ENCODE measurements at regions not wholly inside any gene's neighbourhood (a gene's known extent, or its start where the extent isn't known, plus 50 kb on each side); places are given as distances from the start of the nearest gene placed in this dataset.
"Not testable (repeated sequence)": the region's sequence is repeated elsewhere in the genome, so short reads cannot be mapped to it uniquely, and the experiment has no call there.

DNA sequence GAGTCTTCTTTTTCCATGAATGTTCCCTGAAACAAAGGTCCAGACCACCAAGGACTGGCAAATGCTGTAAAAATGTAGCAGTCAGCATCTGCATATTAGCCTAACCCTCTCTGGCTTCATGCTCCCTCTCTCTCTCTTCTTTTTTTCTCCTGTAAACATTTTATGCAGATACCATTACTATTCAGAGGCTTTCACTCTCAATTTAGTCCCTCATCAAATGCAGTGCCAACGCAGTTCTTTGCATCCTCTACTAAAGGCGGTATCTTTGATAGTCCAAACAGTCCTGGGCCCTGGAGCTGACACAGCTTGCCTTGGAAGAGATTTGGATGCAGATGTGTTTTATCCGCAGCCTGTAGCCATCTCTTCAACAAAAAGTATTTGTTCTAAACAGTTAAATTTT lies 167.1 kb upstream of the MMS22L start:
- DNase-seq = peak in 1 of 51 donors; percentile 28

DNA sequence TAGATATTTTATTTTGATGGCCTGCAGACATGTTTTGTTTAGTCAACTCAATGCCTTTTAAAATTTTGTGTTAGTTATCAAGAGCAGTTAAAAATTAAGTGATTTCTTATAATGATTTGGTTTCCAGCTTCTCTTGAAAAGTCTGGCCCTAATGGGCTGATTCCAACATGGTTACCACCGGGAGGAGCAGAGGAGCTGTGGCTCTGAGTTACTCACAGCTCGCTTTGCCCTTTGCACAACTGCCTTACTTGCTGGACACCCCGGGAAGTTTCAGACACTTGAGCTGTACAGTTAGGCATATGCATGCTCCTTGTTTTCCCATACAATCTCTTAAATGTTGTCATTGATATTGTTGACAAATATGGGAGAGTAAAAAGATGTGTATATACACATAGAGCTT lies 173.1 kb upstream of the MMS22L start:
- no peak for DNase-seq

DNA sequence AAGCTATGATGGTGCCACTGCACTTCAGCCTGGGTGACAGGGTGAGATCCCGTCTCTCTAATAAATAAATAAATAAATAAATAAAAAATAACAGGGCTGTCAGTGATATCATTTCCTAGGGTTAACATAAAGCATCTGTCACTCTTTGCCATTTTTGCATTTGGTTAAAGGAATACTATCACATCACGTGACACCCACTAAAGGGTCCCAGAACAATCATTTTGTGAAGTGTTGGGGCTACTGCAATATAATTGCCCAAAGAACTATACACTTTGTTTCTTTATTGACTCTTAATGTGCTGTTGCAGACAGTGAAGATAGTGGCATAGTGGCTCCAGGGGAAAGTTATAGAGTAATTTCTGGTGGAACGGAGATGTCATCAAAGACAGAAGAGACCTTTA lies 176.5 kb upstream of the MMS22L start:
- peak in 1 of 51 donors; percentile 13 for DNase-seq

DNA sequence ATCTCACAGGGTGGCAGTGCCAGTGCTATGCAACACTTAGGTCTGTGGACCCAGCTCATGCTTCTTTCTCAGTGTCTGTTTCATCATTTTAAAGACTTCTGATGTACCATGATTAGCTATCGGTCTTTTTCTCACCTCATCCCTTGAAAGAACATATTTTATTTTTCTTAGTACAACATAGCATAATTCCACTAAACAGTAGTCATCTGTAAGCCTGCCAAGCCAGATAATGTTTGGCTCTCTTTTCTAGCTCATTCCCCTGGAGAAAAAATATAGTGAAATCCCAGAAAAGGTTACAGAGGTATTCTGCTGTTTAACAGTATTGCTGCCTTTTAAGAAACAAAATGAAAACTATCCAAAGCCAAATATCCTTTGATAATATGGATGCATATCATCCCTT lies 177.0 kb upstream of the MMS22L start:
- DNase-seq = no peak

DNA sequence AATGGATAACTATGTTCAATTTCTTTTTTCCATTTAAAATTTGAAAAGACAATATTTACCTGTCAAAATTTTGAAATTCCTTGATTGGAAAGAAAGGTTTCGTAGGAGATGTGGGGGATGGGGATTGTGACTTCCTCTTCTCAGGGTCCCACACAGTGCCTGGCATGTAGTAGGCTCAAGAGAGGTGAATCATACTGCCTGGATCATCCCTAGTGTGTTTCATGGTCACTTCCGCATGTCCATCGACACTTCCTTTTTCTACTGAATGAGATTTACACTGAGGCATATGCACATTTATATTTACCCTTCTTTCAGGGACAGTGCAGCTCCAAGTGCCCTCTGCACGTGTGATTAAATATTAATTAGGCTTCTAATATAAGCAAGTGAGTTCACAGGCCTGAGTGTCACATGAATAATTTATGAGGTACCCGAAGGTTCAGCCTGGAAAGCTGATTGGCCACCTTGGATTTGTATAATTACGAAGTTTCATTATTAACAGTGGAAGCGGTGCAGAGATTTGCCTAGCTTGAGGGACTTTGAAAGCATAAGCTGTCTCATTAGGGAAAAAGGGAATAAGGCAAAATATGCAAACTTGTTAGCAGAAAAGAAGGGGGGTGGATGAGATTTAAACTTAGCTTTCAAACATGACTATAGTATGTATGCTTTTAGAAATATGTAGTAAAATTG lies 177.5 kb upstream of the MMS22L start:
- peak in 1 of 51 donors; percentile 21 for DNase-seq

DNA sequence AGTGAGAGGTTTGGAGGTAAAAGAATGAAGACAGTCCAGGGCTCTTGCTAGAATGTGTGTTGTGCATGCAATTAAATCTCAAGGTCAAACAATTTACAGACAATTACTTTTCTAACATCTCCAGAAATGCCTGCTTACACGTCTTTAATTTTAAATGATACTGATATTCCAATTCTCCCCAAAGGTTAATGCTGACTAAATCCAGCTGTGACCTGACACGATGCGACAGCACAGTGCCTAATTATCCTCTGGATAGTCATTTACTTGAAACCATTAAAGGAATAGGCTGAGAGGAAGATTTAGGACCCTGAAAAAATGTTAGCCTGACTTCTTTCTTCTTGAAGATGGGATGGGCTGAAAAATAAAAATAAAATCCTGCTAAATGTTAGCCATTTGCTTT lies 178.2 kb upstream of the MMS22L start:
- DNase-seq = peak in 1 of 51 donors; percentile 29

DNA sequence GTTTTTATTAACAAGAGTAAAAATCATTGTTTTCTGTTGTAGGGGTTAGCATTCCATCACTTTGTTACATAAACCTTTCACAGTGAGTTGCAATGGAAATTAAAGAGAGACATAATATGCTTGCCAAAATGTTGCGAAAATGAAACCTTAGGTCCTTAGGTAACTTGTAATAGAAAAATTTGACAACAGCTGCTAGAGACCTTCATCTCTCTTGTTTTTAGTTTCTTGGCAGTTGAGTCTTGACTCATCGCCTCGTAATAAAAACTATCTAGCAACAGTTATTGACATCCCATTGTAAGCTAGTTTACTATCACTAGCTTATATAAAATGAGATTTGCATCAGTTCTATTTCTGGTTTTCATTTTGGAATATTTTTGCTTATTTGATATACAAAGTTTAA lies 179.0 kb upstream of the MMS22L start:
- no peak for DNase-seq

DNA sequence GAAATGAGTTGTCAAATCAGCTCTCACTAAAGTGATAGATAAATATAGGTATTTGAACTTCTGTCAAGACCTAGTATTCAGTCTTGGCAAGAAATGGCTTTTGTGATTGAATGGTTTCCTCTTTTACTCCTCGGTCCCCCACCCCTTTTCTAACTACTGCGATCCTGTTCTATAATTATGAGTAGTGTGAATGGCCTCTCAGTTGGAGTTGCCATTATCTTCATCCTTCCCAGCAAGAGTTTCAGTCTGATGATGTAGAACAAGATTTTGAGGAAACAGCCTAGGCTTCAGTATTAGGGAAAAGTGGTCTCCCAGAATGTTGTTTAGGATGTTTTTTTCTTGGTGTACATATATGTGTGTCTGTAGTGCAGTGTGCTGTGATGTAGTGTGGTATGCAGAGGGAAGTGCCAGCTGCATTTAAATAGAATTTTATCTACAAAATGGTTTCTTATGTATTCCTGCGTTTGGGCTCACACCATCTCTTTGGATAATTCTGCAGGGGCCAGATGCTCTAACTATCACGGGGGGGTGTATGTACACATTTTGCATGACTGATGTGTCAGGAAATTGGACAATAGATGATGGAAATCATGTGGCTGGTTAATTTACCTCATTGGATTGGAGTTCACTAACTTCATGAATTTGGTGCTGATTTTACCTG lies 180.1 kb upstream of the MMS22L start:
- peak in 1 of 51 donors; percentile 9 for DNase-seq

DNA sequence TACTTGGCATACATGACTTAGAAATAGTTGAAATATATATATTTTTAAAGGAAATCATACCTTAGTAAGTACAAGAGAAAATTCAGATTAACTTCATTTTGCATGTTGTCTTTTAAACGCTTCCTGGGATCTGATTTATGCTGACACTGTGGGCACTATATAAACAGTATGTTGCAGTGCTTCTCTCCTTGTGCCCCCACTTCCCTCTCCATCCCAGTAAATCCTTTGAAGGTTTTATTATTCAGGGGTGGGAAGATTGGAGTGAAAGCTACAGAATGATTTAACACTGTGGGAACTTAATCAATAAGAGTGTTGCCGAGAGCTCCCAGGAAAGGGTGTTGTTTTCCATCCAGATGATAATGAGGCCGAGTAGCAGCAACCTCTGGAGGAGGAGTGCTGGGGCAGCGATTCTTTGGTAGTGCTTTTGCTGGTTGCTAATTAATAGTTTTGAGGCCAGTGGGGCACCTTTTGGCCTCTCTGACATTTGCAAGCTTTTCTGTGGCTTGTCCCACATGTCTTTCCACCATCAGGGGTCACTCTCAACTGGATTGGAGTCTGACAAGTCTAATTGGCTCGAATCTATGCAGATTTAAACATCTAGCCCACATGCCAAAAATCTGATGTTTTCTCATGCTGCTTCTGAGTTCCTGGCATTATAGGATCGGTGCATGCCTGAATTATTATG lies 183.0 kb upstream of the MMS22L start:
- DNase-seq = peak in 7 of 51 donors; percentile 12 to 79 (median 18)

DNA sequence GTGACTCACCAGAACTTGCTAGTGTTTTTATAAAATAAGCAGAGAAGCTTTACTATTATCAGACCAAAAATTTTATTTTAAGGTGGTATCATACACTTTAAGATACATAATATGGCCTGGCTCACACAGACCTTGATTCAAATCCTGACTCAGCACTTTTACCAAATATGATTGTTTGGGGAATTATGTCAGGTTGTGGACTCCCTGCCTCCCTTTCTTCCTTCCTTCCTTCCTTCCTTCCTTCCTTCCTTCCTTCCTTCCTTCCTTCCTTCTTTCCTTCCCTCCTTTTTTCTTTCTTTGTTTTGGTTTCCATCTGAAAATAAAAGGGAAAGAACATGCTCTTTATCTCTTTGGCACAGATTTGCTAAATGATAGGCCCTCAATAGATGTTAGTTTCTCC lies 186.0 kb upstream of the MMS22L start:
- DNase-seq = no peak

DNA sequence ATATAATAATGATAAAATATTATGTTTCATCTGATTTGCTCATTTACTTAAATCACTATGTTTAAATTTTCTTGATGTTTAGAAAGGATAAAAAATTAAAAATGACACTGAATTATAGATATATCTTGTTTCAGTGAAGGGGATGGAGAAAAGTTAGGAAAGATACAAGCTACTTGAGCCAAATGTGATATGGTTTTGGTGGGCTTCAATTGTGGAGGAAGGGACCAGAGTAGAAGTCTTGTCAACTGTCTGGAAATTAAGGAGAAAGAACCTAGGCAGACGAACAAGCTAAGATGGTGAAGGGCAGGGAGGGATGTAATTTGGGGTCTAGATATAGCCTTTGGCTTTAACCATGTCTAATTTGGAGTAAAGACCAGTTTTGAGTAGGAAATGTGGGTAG lies 186.4 kb upstream of the MMS22L start:
- no peak for DNase-seq

DNA sequence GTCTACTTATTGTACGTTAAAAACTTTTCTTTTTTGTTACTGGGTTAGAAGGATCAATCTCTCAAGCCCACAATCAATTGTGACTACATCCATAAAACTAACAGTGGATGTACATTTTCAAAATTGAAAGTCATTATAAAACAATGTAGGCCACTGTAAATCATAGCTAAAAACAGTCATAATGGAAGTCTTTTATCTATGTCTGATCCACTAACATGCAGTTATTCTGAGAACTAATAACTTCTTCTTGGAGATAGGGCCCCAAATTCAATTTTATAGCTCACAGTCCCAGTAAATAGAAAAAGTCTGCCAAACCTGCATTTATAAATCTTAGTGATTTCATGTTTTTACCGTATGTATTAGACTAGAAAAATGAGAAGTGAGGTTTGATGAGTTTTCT lies 187.3 kb upstream of the MMS22L start:
- no peak for DNase-seq

DNA sequence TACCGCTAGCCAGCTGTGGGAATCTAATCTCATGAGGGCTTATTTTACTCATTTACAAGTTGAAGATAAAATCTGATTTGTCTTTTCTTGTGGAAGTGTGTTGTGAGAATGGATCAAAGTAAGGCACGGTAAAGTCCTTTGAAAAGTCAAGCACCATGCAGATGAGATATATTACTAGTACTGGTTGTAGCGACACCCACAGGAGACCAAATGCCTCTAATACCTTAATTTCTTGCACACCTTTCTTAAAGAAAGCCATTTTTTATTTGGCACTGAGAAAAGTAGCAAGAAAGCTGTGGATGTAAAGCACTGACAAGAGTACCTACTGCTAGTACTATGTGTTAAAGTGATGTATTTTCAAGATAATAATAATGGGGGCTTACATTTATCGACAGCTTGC lies 191.0 kb upstream of the MMS22L start:
- DNase-seq = no peak

DNA sequence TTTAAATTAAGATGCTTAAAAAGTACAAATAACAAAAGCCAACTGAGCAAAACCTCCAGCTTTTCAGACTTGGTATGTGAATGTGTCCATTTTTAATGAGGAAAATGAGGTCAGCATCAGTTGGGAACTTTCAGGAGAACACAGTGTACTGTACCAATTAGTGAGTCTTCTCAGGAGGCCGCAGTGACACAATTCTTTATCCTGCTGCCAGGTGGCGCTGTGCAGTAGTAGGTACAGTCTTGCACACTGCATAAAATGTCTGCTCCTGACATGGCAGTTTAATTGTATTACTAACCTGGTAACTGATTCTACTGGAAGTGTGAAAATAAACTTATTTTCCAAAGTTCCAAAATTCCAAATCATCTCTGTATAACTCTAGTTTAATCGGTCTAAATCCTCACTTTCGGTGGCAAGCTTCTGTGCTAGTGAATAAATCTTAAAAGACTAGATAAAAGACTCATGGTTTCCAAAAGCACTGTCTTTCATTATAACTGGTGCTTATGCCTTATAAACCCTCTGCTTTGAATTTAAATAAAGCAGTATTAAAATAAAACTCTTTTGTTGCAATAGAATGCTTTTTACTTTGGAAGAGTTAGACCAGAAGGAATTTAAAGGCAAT lies 214.8 kb upstream of the MMS22L start:
- DNase-seq = peak in 45 of 51 donors; percentile 2 to 82 (median 36)

DNA sequence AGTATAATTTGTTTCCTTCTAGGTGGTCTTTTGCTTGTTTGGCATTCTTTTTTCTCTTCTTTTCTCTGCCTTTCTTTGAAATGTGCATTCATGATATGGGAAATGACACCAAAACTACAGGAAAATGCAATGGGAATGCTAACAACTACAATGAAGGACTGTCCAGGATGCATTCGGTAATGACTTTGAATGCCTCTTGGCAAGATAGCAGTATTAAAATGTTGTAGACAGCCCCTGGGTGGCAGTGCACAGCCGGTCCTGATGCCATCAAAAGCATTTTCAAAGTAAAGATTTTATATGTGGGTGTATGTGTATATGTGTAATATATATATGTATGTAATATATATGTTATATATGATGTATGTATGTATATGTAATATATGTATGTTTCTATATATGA lies 218.8 kb upstream of the MMS22L start:
- peak in 4 of 51 donors; percentile 1 to 38 (median 4) for DNase-seq

DNA sequence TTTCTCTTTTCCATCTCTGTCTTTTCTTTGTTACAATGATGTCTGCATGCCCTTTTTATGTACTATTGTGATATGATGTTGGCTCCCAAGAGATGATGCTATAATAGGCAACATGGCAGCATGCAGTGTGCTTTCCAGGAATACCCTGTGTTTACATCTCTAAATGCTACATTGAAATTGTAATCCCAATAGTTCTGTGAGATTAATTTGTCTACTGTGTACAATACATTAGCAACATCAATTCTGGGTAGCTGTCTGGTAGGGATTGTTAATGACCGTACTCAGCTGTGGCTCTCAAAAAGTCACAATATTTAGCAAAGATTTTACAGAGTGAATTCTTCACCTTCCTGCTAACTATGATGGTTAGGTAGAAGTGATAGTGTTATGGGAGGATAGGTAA lies 225.6 kb upstream of the MMS22L start:
- no peak for DNase-seq

DNA sequence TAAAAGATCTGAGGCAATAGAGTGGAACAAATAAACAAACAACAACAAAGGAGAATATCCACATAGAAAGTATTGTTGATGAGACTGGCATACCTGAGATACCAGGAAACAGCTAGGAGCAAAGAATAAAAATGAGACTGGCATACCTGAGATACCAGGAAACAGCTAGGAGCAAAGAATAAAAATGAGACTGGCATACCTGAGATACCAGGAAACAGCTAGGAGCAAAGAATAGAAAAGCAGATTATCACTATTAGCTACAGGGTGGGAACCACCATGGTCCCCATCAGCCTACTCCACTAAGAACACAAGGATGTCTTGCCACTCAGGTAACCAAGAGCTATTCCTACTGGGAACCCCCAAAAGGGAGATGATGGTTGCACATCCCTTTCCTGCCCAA lies 230.2 kb upstream of the MMS22L start:
- not testable (repeated sequence) for DNase-seq

DNA sequence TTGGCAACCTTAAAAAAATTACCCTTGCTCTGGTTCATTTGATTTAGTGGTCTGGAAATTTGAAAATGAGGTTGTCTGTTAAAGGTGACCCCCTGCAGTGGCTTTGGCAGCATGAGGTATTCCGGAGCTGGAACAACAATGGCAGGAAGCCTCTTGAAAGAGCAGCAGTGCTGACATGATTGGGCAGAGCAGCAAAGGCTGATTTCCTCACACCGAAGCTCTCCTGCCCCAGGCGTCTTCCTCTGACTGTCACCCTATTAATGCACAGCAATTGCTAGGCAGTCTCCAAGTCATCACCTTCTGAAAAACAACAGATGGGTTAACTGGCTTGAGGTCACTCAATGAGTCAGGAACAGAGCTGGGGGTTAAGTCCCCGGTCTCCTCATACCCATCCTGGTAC lies 241.8 kb upstream of the MMS22L start:
- DNase-seq = peak in 20 of 51 donors; percentile 1 to 59 (median 12)

DNA sequence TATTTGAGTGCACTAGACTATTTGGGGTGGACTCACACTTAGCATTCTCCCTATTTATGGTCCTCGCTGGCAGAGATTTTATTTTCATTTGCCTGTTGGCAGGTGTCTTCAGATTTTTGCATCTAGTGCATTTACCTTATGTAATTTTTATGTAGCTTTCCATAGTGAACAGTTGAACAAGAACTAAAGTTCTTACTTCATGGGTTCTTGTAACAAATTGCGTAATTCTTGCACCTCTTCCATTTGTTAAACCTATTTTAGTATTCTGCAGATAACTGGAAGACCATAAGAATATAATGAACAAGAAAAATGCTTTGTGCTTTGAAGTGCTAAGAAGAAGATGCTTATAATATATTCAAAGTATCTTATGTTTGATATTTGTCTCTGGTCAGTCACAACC lies 252.8 kb upstream of the MMS22L start:
- DNase-seq = no peak

DNA sequence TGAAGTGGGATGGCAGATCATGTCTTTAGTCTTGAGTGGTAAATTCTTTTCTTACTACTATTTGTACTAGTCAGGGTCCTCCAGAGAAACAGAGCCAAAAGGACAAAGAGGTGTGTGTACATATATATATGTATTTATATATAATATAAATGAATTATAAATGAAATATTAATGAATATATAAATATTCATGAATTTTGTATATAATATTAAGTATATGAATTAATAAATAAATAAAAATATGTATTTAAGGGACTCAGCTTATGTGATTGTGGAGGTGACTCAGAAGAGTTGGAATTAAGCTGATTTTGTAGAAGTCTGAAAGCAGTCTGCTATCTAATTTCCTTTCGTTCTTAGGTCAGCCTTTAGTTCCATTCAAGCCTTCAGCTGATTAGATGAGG lies 265.3 kb upstream of the MMS22L start:
- DNase-seq = no peak

DNA sequence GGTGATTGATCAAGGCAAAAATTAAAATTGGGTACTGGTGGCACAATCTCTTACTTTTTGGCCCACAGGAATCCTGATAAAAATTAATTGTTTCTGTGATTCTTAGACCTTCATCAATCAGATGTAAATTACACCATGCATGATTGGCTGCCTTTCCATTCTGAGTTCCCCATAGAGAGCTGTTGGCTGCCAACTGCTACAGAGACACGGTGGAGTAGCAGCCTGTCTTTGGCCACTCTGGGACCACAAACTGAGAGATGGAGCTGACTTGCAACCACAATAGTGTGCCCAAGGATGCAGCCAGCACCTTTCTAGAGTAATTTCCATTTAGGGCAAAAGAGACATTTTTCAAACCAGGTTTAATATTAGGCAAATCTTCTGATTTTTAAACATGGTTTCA lies 274.3 kb upstream of the MMS22L start:
- no peak for DNase-seq

DNA sequence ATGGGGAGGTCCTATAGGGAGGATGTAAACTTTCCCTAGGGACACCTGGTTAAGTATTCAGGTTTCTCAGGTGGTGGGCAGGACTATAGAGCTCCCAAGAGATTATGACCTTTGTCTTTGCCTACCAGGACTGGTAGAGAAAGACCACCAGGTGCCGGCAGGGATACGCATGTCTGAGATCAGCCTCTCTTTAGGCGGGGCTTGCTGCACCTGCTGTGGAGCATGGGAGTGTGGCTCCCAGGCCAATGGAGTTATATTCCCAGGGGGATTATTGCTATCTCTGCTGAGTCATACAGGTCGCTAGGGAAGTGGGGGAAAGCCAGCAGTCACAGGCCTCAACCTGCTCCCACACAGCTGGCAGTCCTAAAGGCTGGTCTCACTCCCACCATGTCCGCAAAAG lies 280.5 kb upstream of the MMS22L start:
- no peak for DNase-seq
